PC-3 (cell line): ENCODE measurements at regions not wholly inside any gene's neighbourhood (a gene's known extent, or its start where the extent isn't known, plus 50 kb on each side); places are given as distances from the start of the nearest gene placed in this dataset.

Source experiments
- CTCF ChIP-seq: fragments of 300-600 bp; sonication (generic); conservative IDR thresholded peaks from 2 replicates; pipeline ENCODE4 v1.5.1; 2017; ENCODE audit warnings: antibody characterized with exemption, low read depth, mild to moderate bottlenecking, low read length
- EZH2 ChIP-seq: fragments of 300-600 bp; sonication (generic); IDR thresholded peaks from one replicate; pipeline ENCODE4 v1.6.1; 2017; ENCODE audit warnings: antibody characterized with exemption, mild to moderate bottlenecking, low read length; ENCODE audit not compliant: unreplicated experiment

GRCh38 chr16:63690961-63691360 lies 1430.9 kb downstream of the CDH11 start:
- TF ChIP-seq EZH2: no peak
- TF ChIP-seq CTCF: no peak
